K562 (cell line): ENCODE measurements at regions not wholly inside any gene's neighbourhood (a gene's known extent, or its start where the extent isn't known, plus 50 kb on each side); places are given as distances from the start of the nearest gene placed in this dataset.

Experiments
- CBX5 ChIP-seq: IDR thresholded peaks from 2 replicates; pipeline ENCODE4 v1.6.1; 2014; ENCODE audit warnings: low read depth, borderline replicate concordance
- E2F5 ChIP-seq: sonication (generic); formaldehyde crosslinking; IDR thresholded peaks from 2 replicates; pipeline ENCODE4 v1.8.0; 2022; ENCODE audit warnings: mild to moderate bottlenecking, missing genetic modification reagents
- HNRNPL ChIP-seq: fragments of 200-400 bp; formaldehyde crosslinking; IDR thresholded peaks from 2 replicates; pipeline ENCODE4 v1.6.1; 2017; ENCODE audit warnings: low read depth, mild to moderate bottlenecking, low read length
- KLF10 ChIP-seq: fragments of 250-450 bp; sonication (Bioruptor Pico); IDR thresholded peaks from 2 replicates; pipeline ENCODE4 v1.6.1; 2021; ENCODE audit warnings: matching md5 sums
- POLR2A ChIP-seq: fragments of 450-650 bp; conservative IDR thresholded peaks from 2 replicates; pipeline ENCODE4 v1.6.1; 2016
- ZNF431 ChIP-seq: sonication (generic); formaldehyde crosslinking; IDR thresholded peaks from 2 replicates; pipeline ENCODE4 v1.8.0; 2022; ENCODE audit warnings: mild to moderate bottlenecking, missing genetic modification reagents
- TF ChIP-seq, protein P1 (sequence below), 3 experiments: IDR thresholded peaks in 2 of 3; conservative IDR thresholded peaks in 1 of 3; 2 replicates each; pipeline ENCODE4 v1.5.1; 2011 to 2012; ENCODE audit warnings: low read length in 3 of 3, mild to moderate bottlenecking in 3 of 3, control low read depth in 2 of 3, improper control_type of control experiment in 1 of 3, inconsistent platforms in 1 of 3, low read depth in 1 of 3, mixed read lengths in 1 of 3, moderate library complexity in 1 of 3; ENCODE audit not compliant: insufficient read depth in 2 of 3

DNA sequence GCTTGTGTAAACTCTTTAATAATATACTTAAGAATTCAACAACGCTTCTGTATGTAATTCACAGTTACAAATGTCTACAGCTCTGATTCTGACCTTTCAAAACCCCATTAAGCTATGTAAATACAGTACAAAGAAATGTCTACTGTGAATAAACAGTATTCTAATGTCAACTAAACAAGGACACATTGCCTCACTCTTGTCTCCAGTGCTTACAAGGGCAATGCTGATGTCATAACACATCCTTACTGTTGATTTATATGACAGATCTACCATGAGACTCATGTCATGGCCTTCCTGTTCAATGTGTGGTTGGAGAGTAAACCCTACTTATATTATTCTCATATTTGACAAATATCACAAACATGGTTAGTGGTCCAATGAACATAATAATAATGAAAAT, 256.1 kb upstream of the ADGRL3 start:
- TF ChIP-seq POLR2A (no peak), ZNF431 (CRISPR knock-in tag) (no peak), CBX5 (no peak), HNRNPL (no peak), E2F5 (CRISPR knock-in tag) (no peak), KLF10 (CRISPR knock-in tag) (no peak)
- TF ChIP-seq, protein P1, sequence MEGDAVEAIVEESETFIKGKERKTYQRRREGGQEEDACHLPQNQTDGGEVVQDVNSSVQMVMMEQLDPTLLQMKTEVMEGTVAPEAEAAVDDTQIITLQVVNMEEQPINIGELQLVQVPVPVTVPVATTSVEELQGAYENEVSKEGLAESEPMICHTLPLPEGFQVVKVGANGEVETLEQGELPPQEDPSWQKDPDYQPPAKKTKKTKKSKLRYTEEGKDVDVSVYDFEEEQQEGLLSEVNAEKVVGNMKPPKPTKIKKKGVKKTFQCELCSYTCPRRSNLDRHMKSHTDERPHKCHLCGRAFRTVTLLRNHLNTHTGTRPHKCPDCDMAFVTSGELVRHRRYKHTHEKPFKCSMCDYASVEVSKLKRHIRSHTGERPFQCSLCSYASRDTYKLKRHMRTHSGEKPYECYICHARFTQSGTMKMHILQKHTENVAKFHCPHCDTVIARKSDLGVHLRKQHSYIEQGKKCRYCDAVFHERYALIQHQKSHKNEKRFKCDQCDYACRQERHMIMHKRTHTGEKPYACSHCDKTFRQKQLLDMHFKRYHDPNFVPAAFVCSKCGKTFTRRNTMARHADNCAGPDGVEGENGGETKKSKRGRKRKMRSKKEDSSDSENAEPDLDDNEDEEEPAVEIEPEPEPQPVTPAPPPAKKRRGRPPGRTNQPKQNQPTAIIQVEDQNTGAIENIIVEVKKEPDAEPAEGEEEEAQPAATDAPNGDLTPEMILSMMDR (IDR thresholded peaks at IDR 0.05 in 2 of 3, conservative IDR thresholded peaks at IDR 0.05 in 1 of 3; ENCODE audit: insufficient read depth in 2 of 3, low read depth in 1 of 3, low read length in 3 of 3) = no peak
